Activated CD4-positive, alpha-beta T cell treated with anti-CD3 and anti-CD28 coated beads for 24 hours (primary cell): ENCODE measurements at regions not wholly inside any gene's neighbourhood (a gene's known extent, or its start where the extent isn't known, plus 50 kb on each side); places are given as distances from the start of the nearest gene placed in this dataset.

ENCODE experiments used
- DNase-seq, 2 donors: peaks; one replicate each; pipeline ENCODE4 v3.0.0-alpha.2; 2020; ENCODE audit warnings: low read depth in 2 of 2

- no peak for DNase-seq
Measured at GRCh38 chr7:25805027-25805687, 346.8 kb upstream of the NFE2L3 start.

DNA sequence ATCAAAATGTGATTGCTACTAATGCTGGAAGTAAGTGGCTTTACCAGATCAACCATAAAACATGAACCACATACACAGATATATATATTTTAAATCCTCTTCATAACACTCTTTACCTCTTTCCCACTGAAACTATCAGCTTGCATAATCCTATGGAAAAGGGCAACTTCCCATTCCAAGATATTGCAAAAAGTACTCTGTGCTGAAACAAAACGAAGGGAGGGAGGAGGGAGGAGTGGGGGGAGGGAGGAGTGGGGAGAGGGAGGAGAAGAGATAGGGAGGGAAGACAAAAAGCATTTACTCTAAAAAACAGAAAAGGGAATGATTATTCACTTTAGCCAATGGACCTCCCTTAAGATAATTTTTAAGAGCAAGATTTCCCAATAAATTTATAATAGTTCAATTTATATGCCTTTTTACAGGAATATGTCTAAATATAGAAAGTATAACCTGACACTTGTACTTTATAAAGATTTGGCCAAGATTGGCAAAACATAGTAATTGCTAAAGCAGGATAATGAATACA lies 344.8 kb upstream of the NFE2L3 start:
- DNase-seq = no peak

- no peak for DNase-seq
Measured at GRCh38 chr7:25809441-25809840, 342.6 kb upstream of the NFE2L3 start.

GRCh38 chr7:25812086-25812850 lies 339.7 kb upstream of the NFE2L3 start:
- DNase-seq = no peak

GRCh38 chr7:25813381-25813780 lies 338.6 kb upstream of the NFE2L3 start:
- DNase-seq = no peak

DNA sequence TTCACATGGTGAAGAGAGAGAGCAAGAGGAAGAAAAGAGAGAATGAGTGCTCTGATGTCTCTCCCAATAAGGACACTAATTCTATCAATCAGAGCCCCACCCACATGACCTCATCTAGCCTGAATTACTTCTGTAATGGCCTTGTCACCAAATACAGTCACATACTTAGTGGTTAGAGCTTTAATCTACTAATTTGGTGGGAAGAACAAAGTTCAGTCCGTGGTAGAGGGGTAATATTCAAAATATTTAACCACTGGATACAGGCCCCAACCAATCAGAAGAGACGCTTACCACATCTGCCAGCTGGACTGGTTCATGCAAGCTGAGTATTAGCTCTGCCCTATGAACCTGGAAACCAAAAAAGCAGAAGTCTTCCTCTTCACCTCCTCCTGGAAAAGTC lies 336.3 kb upstream of the NFE2L3 start:
- no peak for DNase-seq

DNA sequence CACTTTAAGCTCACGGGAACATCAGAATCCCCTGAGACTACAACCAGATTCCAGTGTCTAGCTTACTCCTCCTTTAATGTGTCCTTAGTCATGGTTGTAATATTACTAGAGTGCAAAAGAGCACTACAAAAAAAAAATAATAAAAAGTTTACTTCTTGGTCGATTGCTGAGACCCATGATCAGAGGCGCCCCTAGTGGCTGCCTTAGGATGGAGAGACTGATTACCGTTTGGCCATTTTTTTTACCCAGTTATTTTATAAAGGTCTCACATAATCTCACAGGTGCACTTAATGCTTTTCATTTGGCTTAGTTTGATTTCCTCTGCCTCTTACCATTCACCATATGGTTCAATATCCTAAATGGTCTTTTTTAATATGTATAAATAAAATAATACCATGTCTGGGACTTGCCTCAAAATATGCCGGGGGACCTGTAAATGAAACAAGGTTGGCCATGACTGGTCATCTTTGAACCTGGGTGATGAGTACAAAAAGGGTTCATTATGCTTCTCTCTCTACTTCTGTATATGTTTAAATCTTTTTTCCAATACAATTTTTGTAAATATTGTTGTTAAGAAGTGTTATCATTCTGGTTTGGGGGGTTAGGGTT lies 331.5 kb upstream of the NFE2L3 start:
- DNase-seq = no peak

DNA sequence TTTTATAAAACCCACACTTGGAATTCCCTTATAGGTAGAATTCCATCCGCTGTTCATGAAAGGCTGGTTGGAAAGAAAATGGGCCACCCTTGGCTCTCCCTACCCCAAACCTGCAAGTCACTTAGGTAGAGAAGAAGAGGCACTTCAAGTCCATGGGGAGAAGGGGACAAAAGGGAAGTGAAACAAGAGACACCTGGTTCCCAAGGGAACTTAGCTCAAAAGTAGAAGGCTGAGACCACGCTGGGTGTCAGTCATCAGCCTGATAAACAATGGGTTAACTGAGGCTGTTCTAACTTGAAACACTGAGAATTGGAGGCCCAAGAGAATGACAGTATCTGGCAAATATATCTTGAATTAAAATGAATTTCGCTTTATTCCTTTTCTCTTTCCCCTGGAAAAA lies 330.8 kb upstream of the NFE2L3 start:
- no peak for DNase-seq

DNA sequence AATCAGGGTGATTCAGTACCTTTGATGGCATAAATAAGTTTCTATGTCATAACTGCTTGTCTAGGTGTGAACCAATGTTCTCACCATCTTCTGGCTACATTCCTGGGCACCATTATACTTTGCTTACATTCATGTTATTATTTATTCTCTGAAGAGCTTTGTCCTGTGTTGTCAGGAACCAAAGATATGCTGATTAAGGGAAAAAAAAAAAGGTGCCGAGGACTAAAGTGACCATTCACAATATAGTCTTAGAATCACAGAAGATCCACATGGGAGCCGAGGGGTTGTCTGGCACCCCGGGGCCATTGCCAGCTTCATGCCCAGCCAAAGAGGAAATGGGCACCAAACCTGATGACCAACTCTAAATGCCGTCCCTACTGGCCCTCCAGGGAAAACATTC lies 329.2 kb upstream of the NFE2L3 start:
- no peak for DNase-seq

DNA sequence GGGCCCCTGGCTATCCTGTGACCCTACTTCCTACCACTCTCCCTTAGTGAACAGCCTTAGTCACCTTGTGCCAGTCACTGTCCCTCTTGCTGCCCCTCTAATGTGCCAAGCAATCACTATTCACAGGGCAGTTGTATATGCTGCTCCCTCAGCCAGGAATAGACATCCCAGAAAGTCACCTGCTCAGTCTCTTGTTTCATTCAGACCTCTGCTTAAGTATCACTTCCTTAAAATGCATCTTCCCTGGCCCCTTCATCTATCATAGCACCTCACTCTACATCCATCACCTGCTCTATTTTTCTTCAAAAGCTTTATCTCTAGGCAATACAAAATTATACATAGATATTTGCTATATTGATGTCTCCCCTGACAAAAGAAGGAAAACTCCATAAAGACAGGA lies 328.4 kb upstream of the NFE2L3 start:
- DNase-seq = no peak

GRCh38 chr7:25828468-25828867 lies 323.5 kb upstream of the NFE2L3 start:
- no peak for DNase-seq

DNA sequence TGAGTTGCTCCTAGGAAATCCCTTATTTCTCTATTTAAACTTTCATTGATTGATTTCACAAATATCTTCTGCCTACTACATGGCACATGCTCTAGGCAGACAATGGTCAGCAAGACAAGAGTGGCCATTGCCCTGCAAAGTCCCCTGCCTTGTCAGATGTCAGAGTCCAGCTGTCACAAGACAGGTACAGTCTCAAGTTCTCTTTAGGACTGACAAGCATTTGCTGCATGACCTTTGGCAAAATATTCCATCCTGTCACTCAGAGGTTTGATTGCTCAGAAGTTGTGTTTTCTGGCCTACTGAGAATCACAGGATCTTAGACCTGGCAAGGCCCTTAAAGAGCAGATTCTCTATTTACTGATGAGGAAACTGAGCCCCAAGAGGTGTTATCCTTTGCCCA lies 322.3 kb upstream of the NFE2L3 start:
- no peak for DNase-seq

DNA sequence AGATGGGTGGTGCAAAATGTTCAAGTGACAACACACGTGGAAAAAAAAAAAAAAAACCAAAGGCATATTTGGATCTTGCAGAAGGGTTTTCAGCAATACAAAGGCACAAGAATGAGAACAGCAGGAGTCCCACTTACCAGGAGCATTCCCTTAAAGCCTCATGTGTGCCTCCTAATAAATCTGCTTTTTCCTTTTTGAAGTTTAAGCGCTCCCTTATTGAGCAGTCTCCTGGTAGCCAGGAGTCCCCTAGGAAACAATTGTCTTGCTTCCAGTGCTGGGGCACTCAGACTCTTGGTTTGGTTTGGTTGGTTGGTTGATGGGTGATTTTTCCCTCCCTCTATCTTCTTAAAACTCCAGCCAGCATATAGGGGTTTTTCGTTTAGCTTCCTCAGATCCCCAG lies 321.8 kb upstream of the NFE2L3 start:
- no peak for DNase-seq

GRCh38 chr7:25831062-25831691 lies 320.8 kb upstream of the NFE2L3 start:
- DNase-seq = no peak

DNA sequence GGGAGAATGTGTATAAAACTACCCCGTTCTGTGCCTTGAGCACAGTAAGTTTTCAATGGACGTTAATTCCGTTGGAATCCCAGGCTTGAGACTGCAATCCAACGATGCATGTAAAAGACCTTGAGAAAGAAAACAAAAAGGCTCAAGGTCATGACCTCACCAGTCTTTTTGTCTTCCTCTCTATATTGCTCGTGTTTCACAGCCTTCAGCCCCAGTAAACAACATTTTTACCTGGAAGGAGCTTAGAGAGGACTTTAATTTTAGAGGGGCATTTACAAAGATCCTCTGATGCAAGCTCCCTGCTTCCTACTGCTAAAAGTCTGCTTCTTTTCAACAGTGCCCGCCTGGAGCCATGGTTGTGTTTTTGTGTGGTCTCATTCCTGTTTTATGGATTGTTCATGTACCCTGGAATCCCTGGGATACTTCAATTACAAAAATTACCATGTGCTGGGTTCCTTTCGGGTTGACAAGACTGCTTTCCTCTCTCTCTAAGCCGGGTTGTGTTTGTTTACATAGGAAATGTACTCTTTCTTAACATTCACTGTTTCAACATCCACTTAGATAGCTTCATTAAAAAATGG lies 320.1 kb upstream of the NFE2L3 start:
- no peak for DNase-seq

GRCh38 chr7:25832456-25832855 lies 319.5 kb upstream of the NFE2L3 start:
- no peak for DNase-seq

GRCh38 chr7:25832929-25833328 lies 319.1 kb upstream of the NFE2L3 start:
- DNase-seq = no peak

DNA sequence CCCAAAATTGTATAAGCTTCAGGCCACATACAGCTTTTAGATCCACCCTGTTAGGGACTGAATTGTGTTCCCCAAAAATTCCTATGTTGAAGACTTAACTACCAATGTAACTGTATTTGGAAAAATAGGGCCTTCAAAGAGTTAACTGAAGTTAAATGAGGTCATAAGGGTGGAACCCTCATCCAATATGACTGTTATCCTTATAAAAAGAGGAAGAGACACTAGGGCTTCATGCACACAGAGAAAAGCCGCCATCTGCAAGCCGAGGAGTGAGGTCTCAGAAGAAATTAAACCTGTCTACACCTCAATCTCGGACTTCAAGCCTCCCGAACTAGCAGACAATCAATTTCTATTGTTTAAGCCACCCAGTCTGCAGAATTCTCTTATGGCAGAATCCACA lies 317.9 kb upstream of the NFE2L3 start:
- DNase-seq = no peak

DNA sequence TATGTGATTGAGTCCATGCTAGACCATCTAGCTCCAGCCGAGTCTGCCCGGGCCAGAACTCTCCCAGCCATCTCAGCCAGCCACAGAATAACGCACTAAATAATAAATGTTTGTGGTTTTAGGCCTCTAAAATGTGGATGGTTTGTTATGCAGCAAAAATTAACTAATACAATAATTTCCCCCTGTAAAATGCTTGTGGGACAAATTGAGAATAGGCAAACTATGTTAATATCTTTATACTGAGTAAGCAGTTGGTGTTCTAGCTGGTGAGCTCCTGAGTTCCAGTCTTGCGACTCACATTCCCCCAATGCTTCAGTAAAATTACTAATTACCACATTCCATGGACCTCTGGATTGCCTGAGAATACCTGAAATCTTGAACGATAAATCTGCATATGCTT lies 316.8 kb upstream of the NFE2L3 start:
- DNase-seq = no peak

GRCh38 chr7:25839084-25839769 lies 312.8 kb upstream of the NFE2L3 start:
- no peak for DNase-seq

GRCh38 chr7:25840209-25840792 lies 311.7 kb upstream of the NFE2L3 start:
- DNase-seq = no peak
